Stomach (tissue), 8 donors: ENCODE measurements at regions not wholly inside any gene's neighbourhood (a gene's known extent, or its start where the extent isn't known, plus 50 kb on each side); places are given as distances from the start of the nearest gene placed in this dataset.
"Not testable (repeated sequence)": the region's sequence is repeated elsewhere in the genome, so short reads cannot be mapped to it uniquely, and the experiment has no call there.

Source experiments
- DNase-seq, 2 donors: peaks; one replicate each; pipeline versions ENCODE4 v3.0.0 to v3.0.0-alpha.2; 2013 to 2019
- H3K27ac ChIP-seq, 5 donors: fragments of 200-600 bp in 4 of 5; sonication (generic) in 4 of 5; one replicate each; pipeline ENCODE4 v1.5.1; 2013 to 2019; ENCODE audit warnings: mild to moderate bottlenecking in 1 of 5, moderate library complexity in 1 of 5
- H3K27me3 ChIP-seq, 3 donors: fragments of 200-600 bp; sonication (generic); one replicate each; pipeline ENCODE4 v1.5.1; 2017 to 2019; ENCODE audit warnings: mixed run types in 1 of 3
- H3K36me3 ChIP-seq, 4 donors: fragments of 200-600 bp; sonication (generic); 1 replicate in 3 of 4; 2 replicates in 1 of 4; pipeline ENCODE4 v1.5.1; 2016 to 2019
- H3K4me1 ChIP-seq, 4 donors: fragments of 200-600 bp; sonication (generic); one replicate each; pipeline ENCODE4 v1.5.1; 2016 to 2019
- H3K4me3 ChIP-seq, 4 donors: fragments of 200-600 bp; sonication (generic) in 3 of 4; one replicate each; pipeline ENCODE4 v1.5.1; 2016 to 2019; ENCODE audit warnings: mild to moderate bottlenecking in 1 of 4
- H3K9me3 ChIP-seq, 4 donors: fragments of 200-600 bp; sonication (generic); one replicate each; pipeline ENCODE4 v1.5.1; 2016 to 2019
- EP300 ChIP-seq: sonication (generic); formaldehyde crosslinking; IDR thresholded peaks from one replicate; pipeline ENCODE4 v1.6.1; 2017; ENCODE audit warnings: antibody characterized with exemption
- POLR2A ChIP-seq, 4 donors: fragments of 450-650 bp; IDR thresholded peaks; one replicate each; pipeline ENCODE4 v1.6.1; 2016; ENCODE audit warnings: antibody characterized with exemption in 4 of 4, control low read depth in 2 of 4, mild to moderate bottlenecking in 1 of 4, moderate library complexity in 1 of 4
- POLR2AphosphoS5 ChIP-seq, 3 donors: sonication (generic); formaldehyde crosslinking; IDR thresholded peaks; one replicate each; pipeline ENCODE4 v1.6.1; 2016; ENCODE audit warnings: antibody characterized with exemption in 3 of 3
- WGBS, 5 donors: extraction: QIAGEN DNeasy Blood & Tissue Kit in 3 of 5; methylation state at CpG; one replicate each; pipeline versions ENCODE4 v1.1.5 to v1.1.7; 2013 to 2018; 5-methylcytosine and 5-hydroxymethylcytosine counted together
- intact Hi-C: fragments of 100-400 bp; cut with DNase I; formaldehyde crosslinking; loops from one replicate; pipeline ENCODE4 v1.15.1; 2023; ENCODE audit warnings: low total_unique reads
- TF ChIP-seq, protein P1 (sequence below), 7 experiments: fragments of 450-650 bp in 4 of 7; fragments of 200-600 bp in 3 of 7; sonication (generic) in 3 of 7; IDR thresholded peaks; one replicate each; pipeline ENCODE4 v1.5.1; 2016 to 2019; ENCODE audit warnings: antibody characterized with exemption in 7 of 7, control low read depth in 2 of 7, mild to moderate bottlenecking in 1 of 7
- donor health status: healthy with polysubstance abuse.
- donor health status: Bipolar disorder and iron deficiency.
- donor health status: healthy.

DNA sequence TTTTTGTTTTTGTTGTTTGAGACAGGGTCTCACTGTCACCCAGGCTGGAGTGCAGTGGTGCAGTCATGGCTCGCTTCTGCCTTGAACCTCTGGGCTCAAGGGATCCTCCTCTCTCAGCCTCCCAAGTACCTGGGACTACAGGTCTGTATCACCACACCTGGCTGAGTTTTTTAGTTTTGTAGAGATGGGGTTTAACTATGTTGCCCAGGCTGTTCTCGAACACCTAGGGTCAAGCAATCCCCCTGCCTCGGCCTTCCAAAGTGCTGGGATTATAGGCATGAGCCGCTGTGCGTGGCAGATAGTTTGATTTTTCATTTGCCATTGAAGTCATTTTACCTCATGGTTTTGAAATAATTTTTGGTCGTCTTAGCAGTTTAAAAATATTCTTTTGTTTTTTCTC is 94.3 kb upstream of the EIF5 start:
- intact Hi-C loops = no loop called here
- Histone ChIP-seq H3K4me3 (no peak overlapping the region), H3K27ac (no peak overlapping the region), H3K9me3 (peaks cover 6 to 25% (median 23%) of the 10 kb centered on the region in 4 donors), H3K36me3 (no peaks in the 10 kb centered on the region), H3K27me3 (peaks cover 0 to 12% (median 0%) of the 10 kb centered on the region in 3 donors), H3K4me1 (peaks cover 0 to 10% (median 0%) of the 10 kb centered on the region in 4 donors)
- TF ChIP-seq POLR2AphosphoS5 (IDR thresholded peaks at IDR 0.05) (no peak), POLR2A (IDR thresholded peaks at IDR 0.05) (no peak), EP300 (no peak)
- TF ChIP-seq, protein P1, sequence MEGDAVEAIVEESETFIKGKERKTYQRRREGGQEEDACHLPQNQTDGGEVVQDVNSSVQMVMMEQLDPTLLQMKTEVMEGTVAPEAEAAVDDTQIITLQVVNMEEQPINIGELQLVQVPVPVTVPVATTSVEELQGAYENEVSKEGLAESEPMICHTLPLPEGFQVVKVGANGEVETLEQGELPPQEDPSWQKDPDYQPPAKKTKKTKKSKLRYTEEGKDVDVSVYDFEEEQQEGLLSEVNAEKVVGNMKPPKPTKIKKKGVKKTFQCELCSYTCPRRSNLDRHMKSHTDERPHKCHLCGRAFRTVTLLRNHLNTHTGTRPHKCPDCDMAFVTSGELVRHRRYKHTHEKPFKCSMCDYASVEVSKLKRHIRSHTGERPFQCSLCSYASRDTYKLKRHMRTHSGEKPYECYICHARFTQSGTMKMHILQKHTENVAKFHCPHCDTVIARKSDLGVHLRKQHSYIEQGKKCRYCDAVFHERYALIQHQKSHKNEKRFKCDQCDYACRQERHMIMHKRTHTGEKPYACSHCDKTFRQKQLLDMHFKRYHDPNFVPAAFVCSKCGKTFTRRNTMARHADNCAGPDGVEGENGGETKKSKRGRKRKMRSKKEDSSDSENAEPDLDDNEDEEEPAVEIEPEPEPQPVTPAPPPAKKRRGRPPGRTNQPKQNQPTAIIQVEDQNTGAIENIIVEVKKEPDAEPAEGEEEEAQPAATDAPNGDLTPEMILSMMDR (IDR thresholded peaks at IDR 0.05) = no peak
- DNase-seq = no peak
- WGBS, 5 donors = 77 to 95% (median 86%) methylated on average over 6 of the region's 6 CpGs

DNA sequence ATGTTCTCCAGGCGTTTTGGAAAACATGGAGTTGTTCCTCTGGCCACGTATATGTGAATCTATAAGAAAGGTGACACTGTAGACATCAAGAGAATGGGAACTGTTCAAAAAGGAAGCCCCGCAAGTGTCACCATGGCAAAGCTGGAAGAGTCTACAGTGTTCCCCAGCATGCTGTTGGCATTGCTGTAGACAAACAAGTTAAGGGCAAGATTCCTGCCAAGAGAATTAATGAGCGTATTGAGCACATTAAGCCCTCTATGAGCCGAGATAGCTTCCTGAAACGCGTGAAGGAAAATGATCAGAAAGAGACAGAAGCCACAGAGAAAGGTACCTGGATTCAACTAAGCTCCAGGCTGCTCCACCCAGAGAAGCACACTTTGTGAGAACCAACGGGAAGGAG is 92.5 kb upstream of the EIF5 start:
- H3K9me3 ChIP-seq = peaks cover 6 to 25% (median 23%) of the 10 kb centered on the region in 4 donors
- no peak for DNase-seq
- H3K27me3 ChIP-seq = peaks cover 0 to 12% (median 0%) of the 10 kb centered on the region in 3 donors
- no peaks in the 10 kb centered on the region for H3K36me3 ChIP-seq
- intact Hi-C loops = no loop called here
- 77 to 87% (median 84%) methylated on average over 8 of the region's 8 CpGs for WGBS, 5 donors
- TF ChIP-seq POLR2AphosphoS5 (IDR thresholded peaks at IDR 0.05) (no peak), POLR2A (IDR thresholded peaks at IDR 0.05) (no peak), EP300 (no peak)
- TF ChIP-seq, protein P1 (IDR thresholded peaks at IDR 0.05) = no peak
- no peak overlapping the region for H3K27ac ChIP-seq
- H3K4me3 ChIP-seq = no peak overlapping the region
- H3K4me1 ChIP-seq = peaks cover 0 to 6% (median 2%) of the 10 kb centered on the region in 4 donors

DNA sequence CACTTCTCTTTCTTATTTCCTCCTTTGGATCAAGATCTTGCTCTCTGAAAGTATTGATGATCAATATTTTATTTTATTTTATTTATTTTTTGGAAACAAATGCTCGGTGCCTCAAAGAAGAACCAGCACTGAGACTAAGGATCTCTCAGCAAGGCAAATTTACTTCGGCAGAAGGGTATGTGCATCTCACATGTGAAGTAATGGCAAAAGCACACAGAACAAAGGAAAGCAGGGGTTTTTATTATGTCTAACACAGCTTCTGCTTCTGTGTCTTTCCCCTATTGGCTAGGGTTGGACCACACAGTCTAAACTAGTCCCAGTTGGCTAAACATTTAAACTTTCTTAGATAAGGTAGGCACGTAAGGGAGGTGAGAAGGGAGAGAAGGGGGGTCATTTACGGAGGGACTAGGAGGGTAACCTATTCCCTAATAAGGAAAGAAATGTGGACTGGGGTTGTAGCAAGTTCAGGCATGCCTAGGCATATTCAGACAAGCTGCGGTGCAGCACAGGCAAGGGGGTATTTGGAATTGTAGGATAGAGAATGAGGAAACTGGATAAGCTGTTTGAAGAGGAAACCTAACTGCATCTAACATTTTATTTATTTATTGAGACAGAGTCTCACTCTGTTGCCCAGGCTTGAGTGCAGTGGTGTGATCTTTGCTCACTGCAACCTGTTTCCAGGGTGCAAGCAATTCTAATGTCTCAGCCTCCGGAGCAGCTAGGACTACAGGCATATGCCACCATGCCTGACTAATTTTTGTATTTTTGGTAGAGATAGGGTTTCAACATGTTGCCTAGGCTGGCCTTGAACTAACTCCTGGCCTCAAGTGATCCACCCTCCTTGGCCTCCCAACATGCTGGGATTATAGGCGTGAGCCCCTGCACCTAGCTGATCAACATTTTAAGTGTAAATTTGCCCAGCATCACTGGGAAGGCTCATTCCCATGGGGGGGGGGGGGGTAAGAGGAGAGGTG is 90.0 kb upstream of the EIF5 start:
- H3K36me3 ChIP-seq = no peaks in the 10 kb centered on the region
- H3K4me3 ChIP-seq = no peak overlapping the region
- intact Hi-C loops = no loop called here
- DNase-seq = no peak
- H3K9me3 ChIP-seq = peaks cover 2 to 9% (median 8%) of the 10 kb centered on the region in 4 donors
- H3K27me3 ChIP-seq = peaks cover 0 to 12% (median 0%) of the 10 kb centered on the region in 3 donors
- no peak for TF ChIP-seq EP300
- TF ChIP-seq, protein P1 (IDR thresholded peaks at IDR 0.05) = no peak
- TF ChIP-seq POLR2A (IDR thresholded peaks at IDR 0.05) = no peak
- no peak for TF ChIP-seq POLR2AphosphoS5 (IDR thresholded peaks at IDR 0.05)
- WGBS, 5 donors = 65 to 80% (median 69%) methylated on average over 7 of the region's 7 CpGs
- H3K27ac ChIP-seq = no peak overlapping the region
- peaks cover 0 to 6% (median 2%) of the 10 kb centered on the region in 4 donors for H3K4me1 ChIP-seq

DNA sequence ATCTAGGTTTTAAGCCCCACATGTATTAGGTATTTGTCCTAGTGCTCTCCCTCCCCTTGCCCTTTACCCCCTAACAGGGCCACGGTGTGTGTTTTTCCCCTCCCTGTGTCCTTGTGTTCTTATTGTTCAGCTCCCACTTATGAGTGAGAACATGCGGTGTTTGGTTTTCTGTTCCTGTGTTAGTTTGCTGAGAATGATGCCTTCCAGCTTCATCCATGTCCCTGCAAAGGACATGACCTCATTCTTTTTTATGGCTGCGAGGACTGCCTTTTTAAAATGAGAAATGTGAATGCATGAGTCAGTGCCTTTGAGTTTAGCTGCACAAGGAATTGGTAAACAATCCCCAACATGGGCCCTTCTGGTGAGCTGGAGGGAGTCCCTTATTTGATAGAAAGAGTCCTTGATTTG is 88.4 kb upstream of the EIF5 start:
- 42 to 52% (median 50%) methylated on average over 3 of the region's 3 CpGs for WGBS, 5 donors
- DNase-seq = peak in 1 of 2 donors; percentile 53

More for the DNA sequence above, 88.4 kb upstream of the EIF5 start:
- TF ChIP-seq POLR2AphosphoS5 (IDR thresholded peaks at IDR 0.05) = peak in 1 of 3 donors; percentile 33
- peak overlapping the region in 2 of 5 donors; percentile 5 to 16 for H3K27ac ChIP-seq
- H3K4me3 ChIP-seq, intact Hi-C loops, H3K9me3 ChIP-seq, H3K36me3 ChIP-seq, H3K27me3 ChIP-seq, H3K4me1 ChIP-seq: not testable (repeated sequence)
